WTC11 (cell line): ENCODE measurements at regions not wholly inside any gene's neighbourhood (a gene's known extent, or its start where the extent isn't known, plus 50 kb on each side); places are given as distances from the start of the nearest gene placed in this dataset.
A peak's percentile ranks its signal among the peaks of the same experiment; 100 is the strongest.

Experiments used
- ATAC-seq: fragments of 200-7000 bp; cut with Tn5 transposase; 2 replicates; pipeline ENCODE4 v1.10.0; 2021; ENCODE audit warnings: mild to moderate bottlenecking, moderate library complexity
- CTCF ChIA-PET: fragments of 300-600 bp; sonication (Branson Sonifier 250); formaldehyde crosslinking; loops from one replicate; lab custom pipeline; 2021; ENCODE audit warnings: antibody characterized with exemption; lab: Charles Lee
- POLR2A ChIA-PET: fragments of 350-600 bp; sonication (Branson Sonifier 250); formaldehyde crosslinking; loops from one replicate; lab custom pipeline; 2021; ENCODE audit warnings: antibody characterized with exemption; lab: Charles Lee
- DNase-seq: peaks from one replicate; pipeline ENCODE4 v3.0.0; 2021; ENCODE audit warnings: low spot score
- H3K27ac Mint-ChIP-seq: 2 replicates; pipeline ENCODE4 v1.8.0; 2021; ENCODE audit warnings: mixed read lengths
- H3K27me3 Mint-ChIP-seq: 2 replicates; pipeline ENCODE4 v1.8.0; 2021; ENCODE audit warnings: low read depth, mild to moderate bottlenecking, moderate library complexity, mixed read lengths
- H3K36me3 Mint-ChIP-seq: 2 replicates; pipeline ENCODE4 v1.8.0; 2021; ENCODE audit warnings: mixed read lengths
- H3K4me1 Mint-ChIP-seq: 2 replicates; pipeline ENCODE4 v1.8.0; 2022; ENCODE audit warnings: mixed read lengths
- H3K4me3 Mint-ChIP-seq: 2 replicates; pipeline ENCODE4 v1.8.0; 2021; ENCODE audit warnings: mild to moderate bottlenecking, moderate library complexity, mixed read lengths
- H3K9me3 Mint-ChIP-seq: 2 replicates; pipeline ENCODE4 v1.8.0; 2021; ENCODE audit warnings: mixed read lengths
- CBFB ChIP-seq: sonication (generic); formaldehyde crosslinking; IDR thresholded peaks from 2 replicates; pipeline ENCODE4 v1.8.1; 2022; ENCODE audit warnings: mild to moderate bottlenecking, low read depth, missing genetic modification reagents
- CREB1 ChIP-seq: sonication (generic); formaldehyde crosslinking; IDR thresholded peaks from 2 replicates; pipeline ENCODE4 v1.8.0; 2023; ENCODE audit warnings: mild to moderate bottlenecking, missing genetic modification reagents
- CREM ChIP-seq: sonication (generic); formaldehyde crosslinking; IDR thresholded peaks from 2 replicates; pipeline ENCODE4 v1.8.1; 2022; ENCODE audit warnings: mild to moderate bottlenecking, missing genetic modification reagents, moderate library complexity
- FOXJ3 ChIP-seq: sonication (generic); formaldehyde crosslinking; IDR thresholded peaks from 2 replicates; pipeline ENCODE4 v1.9.0; 2021; ENCODE audit warnings: missing genetic modification reagents, mild to moderate bottlenecking, borderline replicate concordance
- FOXP1 ChIP-seq: sonication (generic); formaldehyde crosslinking; IDR thresholded peaks from 2 replicates; pipeline ENCODE4 v1.8.0; 2022; ENCODE audit warnings: missing genetic modification reagents, mild to moderate bottlenecking, moderate library complexity, borderline replicate concordance
- GABPB1 ChIP-seq: sonication (generic); formaldehyde crosslinking; IDR thresholded peaks from 2 replicates; pipeline ENCODE4 v1.8.1; 2023; ENCODE audit warnings: mild to moderate bottlenecking, missing genetic modification reagents
- HMGA2 ChIP-seq: fragments of 250-450 bp; sonication (Bioruptor Pico); IDR thresholded peaks from 2 replicates; pipeline ENCODE4 v1.4.0; 2021; ENCODE audit warnings: mild to moderate bottlenecking, moderate library complexity
- JUN ChIP-seq: sonication (generic); formaldehyde crosslinking; IDR thresholded peaks from 2 replicates; pipeline ENCODE4 v1.8.0; 2023; ENCODE audit warnings: mild to moderate bottlenecking, missing genetic modification reagents
- OVOL2 ChIP-seq: fragments of 250-450 bp; sonication (Bioruptor Pico); IDR thresholded peaks from 2 replicates; pipeline ENCODE4 v1.9.0; 2021; ENCODE audit warnings: mild to moderate bottlenecking, borderline replicate concordance
- SMAD3 ChIP-seq: sonication (generic); formaldehyde crosslinking; IDR thresholded peaks from 2 replicates; pipeline ENCODE4 v1.8.0; 2022; ENCODE audit warnings: missing genetic modification reagents, mild to moderate bottlenecking, borderline replicate concordance
- SOX15 ChIP-seq: fragments of 250-450 bp; sonication (Bioruptor Pico); IDR thresholded peaks from 2 replicates; pipeline ENCODE4 v1.9.0; 2021; ENCODE audit warnings: mild to moderate bottlenecking
- ZNF121 ChIP-seq: sonication (generic); formaldehyde crosslinking; IDR thresholded peaks from 2 replicates; pipeline ENCODE4 v1.8.0; 2023; ENCODE audit warnings: missing genetic modification reagents
- ZNF138 ChIP-seq: sonication (generic); formaldehyde crosslinking; conservative IDR thresholded peaks from 2 replicates; pipeline ENCODE4 v1.8.1; 2022; ENCODE audit warnings: mild to moderate bottlenecking, moderate library complexity, missing genetic modification reagents
- ZNF416 ChIP-seq: fragments of 250-450 bp; sonication (Bioruptor Pico); IDR thresholded peaks from 2 replicates; pipeline ENCODE4 v1.9.0; 2021; ENCODE audit warnings: mild to moderate bottlenecking, inconsistent platforms
- TF ChIP-seq, protein P1 (sequence below): sonication (generic); formaldehyde crosslinking; IDR thresholded peaks from 2 replicates; pipeline ENCODE4 v1.8.0; 2023; ENCODE audit warnings: missing genetic modification reagents, mild to moderate bottlenecking, borderline replicate concordance
- TF ChIP-seq, protein P2 (sequence below): fragments of 250-450 bp; sonication (Bioruptor Pico); IDR thresholded peaks from 2 replicates; pipeline ENCODE4 v1.9.0; 2021; ENCODE audit warnings: mild to moderate bottlenecking
- TF ChIP-seq, protein P3 (sequence below): sonication (generic); formaldehyde crosslinking; IDR thresholded peaks from 2 replicates; pipeline ENCODE4 v1.8.0; 2022; ENCODE audit warnings: mild to moderate bottlenecking, missing genetic modification reagents
- TF ChIP-seq, protein P4 (sequence below): sonication (generic); formaldehyde crosslinking; IDR thresholded peaks from 2 replicates; pipeline ENCODE4 v1.8.1; 2022; ENCODE audit warnings: low read depth, mild to moderate bottlenecking, moderate library complexity, missing genetic modification reagents, borderline replicate concordance
- TF ChIP-seq, protein P5 (sequence below): sonication (generic); formaldehyde crosslinking; conservative IDR thresholded peaks from 2 replicates; pipeline ENCODE4 v1.8.1; 2023; ENCODE audit warnings: mild to moderate bottlenecking, low read depth, missing genetic modification reagents, moderate library complexity

DNA sequence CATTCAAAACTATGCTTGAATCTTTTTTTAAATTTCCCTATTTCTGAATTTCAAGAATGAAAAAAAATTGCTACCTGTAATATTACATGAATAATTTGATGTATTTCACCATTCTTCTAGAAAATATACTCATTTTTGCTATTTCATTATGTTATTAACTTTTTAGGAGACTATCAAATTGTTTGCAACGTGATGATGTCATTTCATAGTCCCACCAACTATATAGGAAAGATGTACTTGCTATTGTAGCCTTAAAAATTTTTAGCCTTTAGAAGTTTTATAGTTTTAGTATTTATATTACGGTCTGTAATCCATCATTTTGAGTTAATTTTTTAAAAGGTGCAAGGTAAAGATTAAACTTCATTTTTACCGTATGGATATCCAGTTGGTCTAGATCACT, 81.4 kb upstream of the AHI1 start (continued):
- TF ChIP-seq, protein P1, sequence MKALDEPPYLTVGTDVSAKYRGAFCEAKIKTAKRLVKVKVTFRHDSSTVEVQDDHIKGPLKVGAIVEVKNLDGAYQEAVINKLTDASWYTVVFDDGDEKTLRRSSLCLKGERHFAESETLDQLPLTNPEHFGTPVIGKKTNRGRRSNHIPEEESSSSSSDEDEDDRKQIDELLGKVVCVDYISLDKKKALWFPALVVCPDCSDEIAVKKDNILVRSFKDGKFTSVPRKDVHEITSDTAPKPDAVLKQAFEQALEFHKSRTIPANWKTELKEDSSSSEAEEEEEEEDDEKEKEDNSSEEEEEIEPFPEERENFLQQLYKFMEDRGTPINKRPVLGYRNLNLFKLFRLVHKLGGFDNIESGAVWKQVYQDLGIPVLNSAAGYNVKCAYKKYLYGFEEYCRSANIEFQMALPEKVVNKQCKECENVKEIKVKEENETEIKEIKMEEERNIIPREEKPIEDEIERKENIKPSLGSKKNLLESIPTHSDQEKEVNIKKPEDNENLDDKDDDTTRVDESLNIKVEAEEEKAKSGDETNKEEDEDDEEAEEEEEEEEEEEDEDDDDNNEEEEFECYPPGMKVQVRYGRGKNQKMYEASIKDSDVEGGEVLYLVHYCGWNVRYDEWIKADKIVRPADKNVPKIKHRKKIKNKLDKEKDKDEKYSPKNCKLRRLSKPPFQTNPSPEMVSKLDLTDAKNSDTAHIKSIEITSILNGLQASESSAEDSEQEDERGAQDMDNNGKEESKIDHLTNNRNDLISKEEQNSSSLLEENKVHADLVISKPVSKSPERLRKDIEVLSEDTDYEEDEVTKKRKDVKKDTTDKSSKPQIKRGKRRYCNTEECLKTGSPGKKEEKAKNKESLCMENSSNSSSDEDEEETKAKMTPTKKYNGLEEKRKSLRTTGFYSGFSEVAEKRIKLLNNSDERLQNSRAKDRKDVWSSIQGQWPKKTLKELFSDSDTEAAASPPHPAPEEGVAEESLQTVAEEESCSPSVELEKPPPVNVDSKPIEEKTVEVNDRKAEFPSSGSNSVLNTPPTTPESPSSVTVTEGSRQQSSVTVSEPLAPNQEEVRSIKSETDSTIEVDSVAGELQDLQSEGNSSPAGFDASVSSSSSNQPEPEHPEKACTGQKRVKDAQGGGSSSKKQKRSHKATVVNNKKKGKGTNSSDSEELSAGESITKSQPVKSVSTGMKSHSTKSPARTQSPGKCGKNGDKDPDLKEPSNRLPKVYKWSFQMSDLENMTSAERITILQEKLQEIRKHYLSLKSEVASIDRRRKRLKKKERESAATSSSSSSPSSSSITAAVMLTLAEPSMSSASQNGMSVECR (CRISPR knock-in tag): no peak
- TF ChIP-seq, protein P2, sequence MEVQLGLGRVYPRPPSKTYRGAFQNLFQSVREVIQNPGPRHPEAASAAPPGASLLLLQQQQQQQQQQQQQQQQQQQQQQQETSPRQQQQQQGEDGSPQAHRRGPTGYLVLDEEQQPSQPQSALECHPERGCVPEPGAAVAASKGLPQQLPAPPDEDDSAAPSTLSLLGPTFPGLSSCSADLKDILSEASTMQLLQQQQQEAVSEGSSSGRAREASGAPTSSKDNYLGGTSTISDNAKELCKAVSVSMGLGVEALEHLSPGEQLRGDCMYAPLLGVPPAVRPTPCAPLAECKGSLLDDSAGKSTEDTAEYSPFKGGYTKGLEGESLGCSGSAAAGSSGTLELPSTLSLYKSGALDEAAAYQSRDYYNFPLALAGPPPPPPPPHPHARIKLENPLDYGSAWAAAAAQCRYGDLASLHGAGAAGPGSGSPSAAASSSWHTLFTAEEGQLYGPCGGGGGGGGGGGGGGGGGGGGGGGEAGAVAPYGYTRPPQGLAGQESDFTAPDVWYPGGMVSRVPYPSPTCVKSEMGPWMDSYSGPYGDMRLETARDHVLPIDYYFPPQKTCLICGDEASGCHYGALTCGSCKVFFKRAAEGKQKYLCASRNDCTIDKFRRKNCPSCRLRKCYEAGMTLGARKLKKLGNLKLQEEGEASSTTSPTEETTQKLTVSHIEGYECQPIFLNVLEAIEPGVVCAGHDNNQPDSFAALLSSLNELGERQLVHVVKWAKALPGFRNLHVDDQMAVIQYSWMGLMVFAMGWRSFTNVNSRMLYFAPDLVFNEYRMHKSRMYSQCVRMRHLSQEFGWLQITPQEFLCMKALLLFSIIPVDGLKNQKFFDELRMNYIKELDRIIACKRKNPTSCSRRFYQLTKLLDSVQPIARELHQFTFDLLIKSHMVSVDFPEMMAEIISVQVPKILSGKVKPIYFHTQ (CRISPR knock-in tag): no peak
- TF ChIP-seq, all 79 proteins: peak for 0

DNA sequence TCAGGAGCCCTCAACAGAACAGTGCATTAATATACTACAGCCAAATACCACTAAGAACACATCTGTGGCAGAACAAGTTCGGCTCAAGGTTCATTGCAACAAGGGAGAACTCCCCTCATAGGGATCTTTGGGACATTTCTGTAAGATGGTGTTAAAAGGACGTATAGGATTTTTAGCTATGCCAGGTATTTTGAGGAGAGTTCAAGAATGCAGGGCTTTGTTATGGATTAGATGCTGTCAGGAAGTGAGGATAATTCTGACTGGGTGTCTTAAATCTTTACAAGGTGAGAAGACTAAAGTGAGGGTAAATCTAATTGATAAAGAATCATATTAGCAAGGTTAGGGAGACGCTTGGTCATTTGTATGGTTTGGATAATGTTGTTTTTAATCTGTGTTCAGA, 83.7 kb upstream of the AHI1 start:
- Mint-ChIP-seq H3K36me3 (no peaks in the 10 kb centered on the region), H3K27me3 (no peaks in the 10 kb centered on the region), H3K4me3 (no peak overlapping the region), H3K27ac (peak overlapping the region; percentile 12; the same call in 1 of the 2 replicates), H3K9me3 (no peaks in the 10 kb centered on the region), H3K4me1 (peaks cover 17% of the 10 kb centered on the region)
- POLR2A ChIA-PET: no interaction called here
- DNase-seq (no peak), ATAC-seq (peak; percentile 82)
- CTCF ChIA-PET: no interaction called here
- TF ChIP-seq SMAD3 (CRISPR knock-in tag) (no peak), FOXJ3 (CRISPR knock-in tag) (no peak), CBFB (no peak), ZNF416 (CRISPR knock-in tag) (no peak), GABPB1 (no peak), OVOL2 (CRISPR knock-in tag) (no peak), ZNF138 (CRISPR knock-in tag) (no peak), SOX15 (CRISPR knock-in tag) (no peak), HMGA2 (no peak), CREM (CRISPR knock-in tag) (no peak), JUN (no peak), FOXP1 (CRISPR knock-in tag) (no peak), ZNF121 (no peak), CREB1 (no peak)
- TF ChIP-seq, protein P3, sequence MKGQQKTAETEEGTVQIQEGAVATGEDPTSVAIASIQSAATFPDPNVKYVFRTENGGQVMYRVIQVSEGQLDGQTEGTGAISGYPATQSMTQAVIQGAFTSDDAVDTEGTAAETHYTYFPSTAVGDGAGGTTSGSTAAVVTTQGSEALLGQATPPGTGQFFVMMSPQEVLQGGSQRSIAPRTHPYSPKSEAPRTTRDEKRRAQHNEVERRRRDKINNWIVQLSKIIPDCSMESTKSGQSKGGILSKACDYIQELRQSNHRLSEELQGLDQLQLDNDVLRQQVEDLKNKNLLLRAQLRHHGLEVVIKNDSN (CRISPR knock-in tag): no peak
- TF ChIP-seq, protein P4, sequence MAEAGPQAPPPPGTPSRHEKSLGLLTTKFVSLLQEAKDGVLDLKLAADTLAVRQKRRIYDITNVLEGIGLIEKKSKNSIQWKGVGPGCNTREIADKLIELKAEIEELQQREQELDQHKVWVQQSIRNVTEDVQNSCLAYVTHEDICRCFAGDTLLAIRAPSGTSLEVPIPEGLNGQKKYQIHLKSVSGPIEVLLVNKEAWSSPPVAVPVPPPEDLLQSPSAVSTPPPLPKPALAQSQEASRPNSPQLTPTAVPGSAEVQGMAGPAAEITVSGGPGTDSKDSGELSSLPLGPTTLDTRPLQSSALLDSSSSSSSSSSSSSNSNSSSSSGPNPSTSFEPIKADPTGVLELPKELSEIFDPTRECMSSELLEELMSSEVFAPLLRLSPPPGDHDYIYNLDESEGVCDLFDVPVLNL (CRISPR knock-in tag): no peak
- TF ChIP-seq, protein P5, sequence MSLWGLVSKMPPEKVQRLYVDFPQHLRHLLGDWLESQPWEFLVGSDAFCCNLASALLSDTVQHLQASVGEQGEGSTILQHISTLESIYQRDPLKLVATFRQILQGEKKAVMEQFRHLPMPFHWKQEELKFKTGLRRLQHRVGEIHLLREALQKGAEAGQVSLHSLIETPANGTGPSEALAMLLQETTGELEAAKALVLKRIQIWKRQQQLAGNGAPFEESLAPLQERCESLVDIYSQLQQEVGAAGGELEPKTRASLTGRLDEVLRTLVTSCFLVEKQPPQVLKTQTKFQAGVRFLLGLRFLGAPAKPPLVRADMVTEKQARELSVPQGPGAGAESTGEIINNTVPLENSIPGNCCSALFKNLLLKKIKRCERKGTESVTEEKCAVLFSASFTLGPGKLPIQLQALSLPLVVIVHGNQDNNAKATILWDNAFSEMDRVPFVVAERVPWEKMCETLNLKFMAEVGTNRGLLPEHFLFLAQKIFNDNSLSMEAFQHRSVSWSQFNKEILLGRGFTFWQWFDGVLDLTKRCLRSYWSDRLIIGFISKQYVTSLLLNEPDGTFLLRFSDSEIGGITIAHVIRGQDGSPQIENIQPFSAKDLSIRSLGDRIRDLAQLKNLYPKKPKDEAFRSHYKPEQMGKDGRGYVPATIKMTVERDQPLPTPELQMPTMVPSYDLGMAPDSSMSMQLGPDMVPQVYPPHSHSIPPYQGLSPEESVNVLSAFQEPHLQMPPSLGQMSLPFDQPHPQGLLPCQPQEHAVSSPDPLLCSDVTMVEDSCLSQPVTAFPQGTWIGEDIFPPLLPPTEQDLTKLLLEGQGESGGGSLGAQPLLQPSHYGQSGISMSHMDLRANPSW (CRISPR knock-in tag): no peak
- TF ChIP-seq, all 79 proteins: peak for 0
